Endothelial cell of hepatic sinusoid (primary cell): ENCODE measurements at regions not wholly inside any gene's neighbourhood (a gene's known extent, or its start where the extent isn't known, plus 50 kb on each side); places are given as distances from the start of the nearest gene placed in this dataset.
"Not testable (repeated sequence)": the region's sequence is repeated elsewhere in the genome, so short reads cannot be mapped to it uniquely, and the experiment has no call there.

Experiments used
- in situ Hi-C: cut with HindIII; loops from 2 replicates; pipeline ENCODE4 v1.10.0; 2017; ENCODE audit warnings: low sequenced_read_pairs

GRCh38 chr7:91446819-91447218 lies 182.6 kb downstream of the FZD1 start:
- in situ Hi-C loops, result no loop called here

DNA sequence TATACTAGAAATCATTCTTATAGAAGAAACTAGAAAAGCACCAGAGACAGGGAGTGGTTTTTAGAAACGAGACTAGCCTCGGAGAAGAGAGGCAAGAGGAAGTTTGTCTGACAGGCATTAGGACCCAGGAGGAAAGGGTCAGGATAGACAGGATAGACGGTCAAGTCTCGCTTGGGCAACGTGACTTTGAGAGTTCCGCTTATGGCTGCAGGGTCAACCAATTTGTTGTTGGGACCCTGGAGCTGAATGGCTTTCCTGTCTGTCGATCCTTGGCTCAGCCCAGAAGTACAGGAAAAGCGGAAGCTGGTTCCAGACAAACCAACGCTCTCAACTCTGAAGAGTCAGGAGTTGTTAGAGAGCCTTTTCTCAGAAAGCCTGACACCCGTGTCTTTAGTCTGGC lies 191.2 kb downstream of the FZD1 start:
- in situ Hi-C loops, result no loop called here

- in situ Hi-C loops, result no loop called here
These were observed 193.0 kb downstream of the FZD1 start for GRCh38 chr7:91457208-91457607.

GRCh38 chr7:91459539-91459938 lies 195.3 kb downstream of the FZD1 start:
- in situ Hi-C loops, result no loop called here

DNA sequence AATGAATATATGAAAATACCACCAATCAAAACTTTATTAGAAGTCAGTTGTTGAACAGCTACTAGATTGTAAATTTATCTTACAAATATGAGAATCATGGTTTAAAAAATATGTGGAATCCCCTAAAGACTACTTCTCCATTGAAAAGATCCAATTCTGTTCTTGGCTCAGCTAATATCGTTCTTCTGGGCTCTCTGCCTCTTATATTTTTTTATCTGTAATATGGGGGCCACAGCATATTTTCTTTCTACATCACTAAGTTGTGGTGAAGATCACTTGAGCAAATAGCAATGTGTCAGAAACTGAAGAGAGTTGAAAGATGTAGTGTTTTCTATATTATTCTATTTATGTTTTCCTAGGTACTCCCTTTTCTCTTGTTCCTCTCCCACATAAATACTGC lies 198.1 kb downstream of the FZD1 start:
- in situ Hi-C loops, result loop anchor here (10.0 kb wide), 1 partner anchor 168 kb away; no protein-coding TSS in a partner anchor

- in situ Hi-C loops, result loop anchor here (10.0 kb wide), 1 partner anchor 169 kb away; no protein-coding TSS in a partner anchor
These were observed 199.1 kb downstream of the FZD1 start for GRCh38 chr7:91463330-91463729.

DNA sequence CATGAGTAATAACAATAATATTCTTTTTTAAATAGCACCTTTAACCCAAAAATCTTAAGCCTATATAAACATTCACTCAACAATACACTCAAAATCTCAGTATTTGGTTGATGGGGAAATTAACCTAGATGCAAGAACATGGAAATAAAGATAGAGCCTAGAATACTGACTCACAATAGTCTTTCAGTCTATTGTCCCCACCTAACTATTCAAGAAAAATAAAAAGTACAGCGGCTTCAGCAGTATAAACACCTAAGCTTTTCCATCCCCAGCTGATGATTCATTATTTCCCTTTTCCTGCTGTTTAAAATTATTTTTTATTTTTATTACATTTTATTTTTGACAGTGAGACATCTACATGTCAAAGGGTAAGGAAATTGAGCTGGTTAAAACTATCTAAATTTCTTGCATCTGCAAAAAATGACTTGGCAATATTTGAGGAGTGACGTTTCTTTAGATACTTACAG lies 201.4 kb downstream of the FZD1 start:
- in situ Hi-C loops, result loop anchor here (10.0 kb wide), 1 partner anchor 171 kb away; no protein-coding TSS in a partner anchor

- in situ Hi-C loops, result loop anchor here (10.0 kb wide), 1 partner anchor 173 kb away; no protein-coding TSS in a partner anchor
These were observed 204.0 kb downstream of the FZD1 start for GRCh38 chr7:91468256-91468655.

GRCh38 chr7:91473619-91474018 lies 209.4 kb downstream of the FZD1 start:
- in situ Hi-C loops, result no loop called here

DNA sequence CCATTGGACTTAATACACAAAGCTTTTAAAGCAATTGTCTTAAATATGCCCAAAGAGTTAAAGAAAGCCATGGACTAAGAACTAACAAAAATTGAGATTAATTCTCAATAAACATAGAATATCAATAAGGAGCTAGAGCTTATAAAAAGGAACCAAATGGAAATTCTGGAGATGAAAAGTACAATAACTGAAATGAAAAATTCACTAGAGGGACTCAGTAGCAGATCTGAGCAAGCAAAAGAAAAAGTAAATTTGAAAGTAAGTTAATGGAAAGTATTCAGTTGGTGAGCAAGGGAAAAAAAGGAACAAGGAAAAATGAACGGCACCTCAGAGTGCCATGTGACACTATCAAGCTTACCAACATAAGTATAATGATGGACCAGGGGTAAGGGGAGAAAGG lies 209.8 kb downstream of the FZD1 start:
- in situ Hi-C loops, result no loop called here

DNA sequence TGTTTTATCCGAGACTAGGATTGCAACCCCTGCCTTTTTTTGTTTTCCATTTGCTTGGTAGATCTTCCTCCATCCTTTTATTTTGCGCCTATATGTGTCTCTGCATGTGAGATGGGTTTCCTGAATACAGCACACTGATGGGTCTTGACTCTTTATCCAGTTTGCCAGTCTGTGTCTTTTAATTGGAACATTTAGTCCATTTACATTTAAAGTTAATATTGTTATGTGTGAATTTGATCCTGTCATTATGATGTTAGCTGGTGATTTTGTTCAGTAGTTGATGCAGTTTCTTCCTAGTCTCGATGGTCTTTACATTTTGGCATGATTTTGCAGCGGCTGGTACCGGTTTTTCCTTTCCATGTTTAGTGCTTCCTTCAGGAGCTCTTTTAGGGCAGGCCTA lies 216.2 kb downstream of the FZD1 start:
- in situ Hi-C loops, result not testable (repeated sequence)

DNA sequence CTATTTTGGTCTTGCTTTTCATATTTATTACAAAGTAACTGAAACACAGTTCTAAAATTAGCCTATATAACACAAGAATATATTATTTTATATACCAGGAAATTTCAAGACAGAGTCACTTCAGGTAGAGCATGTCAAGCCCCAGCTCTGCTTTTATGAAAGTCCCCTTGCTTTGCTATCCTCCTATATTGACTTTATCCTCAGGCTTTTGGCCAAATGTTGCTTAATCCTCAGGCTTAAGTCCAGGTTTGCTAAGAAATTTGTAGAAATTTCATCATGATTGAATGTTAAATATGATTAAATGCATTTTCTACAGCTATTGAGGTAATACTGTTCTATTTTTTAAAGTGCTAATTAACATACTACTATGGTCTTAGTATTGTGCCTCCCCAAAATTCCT lies 227.6 kb downstream of the FZD1 start:
- in situ Hi-C loops, result loop anchor here (5.0 kb wide), 1 partner anchor 45 kb away; no protein-coding TSS in a partner anchor

GRCh38 chr7:91492317-91492716 lies 228.1 kb downstream of the FZD1 start:
- in situ Hi-C loops, result loop anchor here (5.0 kb wide), 1 partner anchor 45 kb away; no protein-coding TSS in a partner anchor

GRCh38 chr7:91492773-91493172 lies 228.5 kb downstream of the FZD1 start:
- in situ Hi-C loops, result loop anchor here (5.0 kb wide), 1 partner anchor 45 kb away; no protein-coding TSS in a partner anchor

DNA sequence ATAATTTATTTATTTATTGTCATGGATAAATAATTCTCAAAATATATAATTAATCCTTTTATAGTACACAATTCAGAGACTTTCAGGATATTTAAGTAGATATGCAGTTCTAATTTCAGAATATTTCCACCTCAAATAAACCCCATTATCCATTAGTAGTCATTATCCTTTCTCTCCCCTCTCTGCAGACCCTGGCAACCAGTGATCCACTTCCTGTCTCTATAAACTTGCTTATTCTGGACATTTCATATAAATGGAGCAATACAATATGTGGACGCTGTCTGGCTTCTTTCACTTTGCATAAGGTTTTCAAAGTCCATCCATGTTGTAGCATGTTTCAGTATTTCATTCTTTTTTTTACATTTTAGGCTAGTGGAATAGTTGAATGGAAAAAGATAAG lies 230.2 kb downstream of the FZD1 start:
- in situ Hi-C loops, result loop anchor here (5.0 kb wide), 1 partner anchor 43 kb away; no protein-coding TSS in a partner anchor

- in situ Hi-C loops, result no loop called here
These were observed 232.1 kb downstream of the FZD1 start for GRCh38 chr7:91496251-91496820.

DNA sequence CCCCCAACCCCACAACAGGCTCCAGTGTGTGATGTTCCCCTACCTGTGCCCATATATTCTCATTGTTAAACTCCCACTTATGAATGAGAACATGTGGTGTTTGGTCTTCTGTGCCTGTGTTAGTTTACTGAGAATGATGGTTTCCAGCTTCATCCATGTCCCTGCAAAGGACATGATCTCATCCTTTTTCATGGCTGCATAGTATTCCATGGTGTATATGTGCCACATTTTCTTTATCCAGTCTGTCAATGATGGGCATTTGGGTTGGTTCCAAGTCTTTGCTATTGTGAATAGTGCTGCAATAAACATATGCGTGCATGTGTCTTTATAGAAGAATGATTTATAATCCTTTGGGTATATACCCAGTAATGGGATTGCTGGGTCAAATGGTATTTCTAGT lies 233.0 kb downstream of the FZD1 start:
- in situ Hi-C loops, result not testable (repeated sequence)

DNA sequence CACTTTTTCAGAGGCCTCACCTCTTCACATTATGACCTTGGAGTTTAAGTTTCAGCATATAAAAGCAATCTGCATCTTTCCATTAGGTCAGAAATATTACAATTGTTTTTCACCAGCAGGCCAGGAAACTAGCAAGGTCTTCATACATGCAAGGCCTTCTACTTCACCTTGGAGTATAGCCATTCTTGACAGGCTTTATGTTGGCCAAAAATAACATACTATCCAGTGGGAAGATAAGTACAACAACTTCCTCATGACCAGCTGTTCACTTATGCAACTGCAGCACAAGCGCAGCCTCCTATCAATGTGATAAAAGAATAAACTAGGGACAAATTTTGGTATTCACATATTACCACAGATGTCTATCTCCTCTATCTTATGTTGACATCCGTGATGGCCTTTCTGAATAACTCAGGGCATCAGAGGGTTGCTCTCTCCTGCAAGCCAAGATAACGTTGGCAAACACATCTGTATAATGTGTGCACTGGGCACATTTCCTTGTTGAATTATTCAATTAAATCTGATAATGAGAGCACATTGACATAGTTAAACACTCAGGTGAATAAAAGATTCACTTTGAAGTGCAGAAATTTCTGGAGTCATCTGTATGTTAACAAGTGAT lies 239.8 kb downstream of the FZD1 start:
- in situ Hi-C loops, result no loop called here

- in situ Hi-C loops, result no loop called here
These were observed 240.7 kb downstream of the FZD1 start for GRCh38 chr7:91504919-91505318.

- in situ Hi-C loops, result not testable (repeated sequence)
These were observed 242.7 kb downstream of the FZD1 start for GRCh38 chr7:91506966-91507365.

DNA sequence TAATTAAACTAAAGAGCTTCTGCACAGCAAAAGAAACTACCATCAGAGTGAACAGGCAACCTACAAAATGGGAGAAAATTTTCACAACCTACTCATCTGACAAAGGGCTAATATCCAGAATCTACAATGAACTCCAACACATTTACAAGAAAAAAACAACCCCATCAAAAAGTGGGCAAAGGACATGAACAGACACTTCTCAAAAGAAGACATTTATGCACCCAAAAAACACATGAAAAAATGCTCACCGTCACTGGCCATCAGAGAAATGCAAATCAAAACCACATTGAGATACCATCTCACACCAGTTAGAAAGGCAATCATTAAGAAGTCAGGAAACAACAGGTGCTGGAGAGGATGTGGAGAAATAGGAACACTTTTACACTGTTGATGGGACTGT lies 247.6 kb downstream of the FZD1 start:
- in situ Hi-C loops, result not testable (repeated sequence)

- in situ Hi-C loops, result no loop called here
These were observed 248.7 kb downstream of the FZD1 start for GRCh38 chr7:91512958-91513357.
